ENCODE measurements at regions not wholly inside any gene's neighbourhood (a gene's known extent, or its start where the extent isn't known, plus 50 kb on each side); places are given as distances from the start of the nearest gene placed in this dataset.
"Not testable (repeated sequence)": the region's sequence is repeated elsewhere in the genome, so short reads cannot be mapped to it uniquely, and the experiment has no call there.

DNA sequence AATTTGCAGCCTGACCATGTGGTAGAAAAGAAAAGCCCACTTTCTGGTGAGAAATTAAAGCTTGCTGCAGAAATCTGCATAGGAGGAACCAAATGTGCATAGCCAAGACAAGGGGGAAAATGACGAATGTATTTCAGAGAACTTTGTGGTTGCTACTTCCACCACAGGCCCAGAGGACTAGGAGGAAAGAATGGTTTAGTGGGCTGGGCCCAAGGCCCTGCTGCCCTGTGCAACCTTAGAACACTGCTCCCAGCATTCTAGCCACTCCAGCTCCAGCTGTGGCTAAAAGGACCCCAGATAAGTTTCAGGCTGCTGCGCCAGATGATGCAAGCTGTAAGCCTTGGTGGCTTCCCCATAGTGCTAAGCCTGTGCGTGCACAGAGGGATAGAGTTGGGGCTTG lies 764.3 kb downstream of the SLC6A15 start:
- no peak for DNase-seq (ENCODE audit: low read depth, low spot score)

GRCh38 chr12:84136862-84137367 lies 775.7 kb downstream of the SLC6A15 start:
- DNase-seq (ENCODE audit: low read depth, low spot score), result no peak

DNA sequence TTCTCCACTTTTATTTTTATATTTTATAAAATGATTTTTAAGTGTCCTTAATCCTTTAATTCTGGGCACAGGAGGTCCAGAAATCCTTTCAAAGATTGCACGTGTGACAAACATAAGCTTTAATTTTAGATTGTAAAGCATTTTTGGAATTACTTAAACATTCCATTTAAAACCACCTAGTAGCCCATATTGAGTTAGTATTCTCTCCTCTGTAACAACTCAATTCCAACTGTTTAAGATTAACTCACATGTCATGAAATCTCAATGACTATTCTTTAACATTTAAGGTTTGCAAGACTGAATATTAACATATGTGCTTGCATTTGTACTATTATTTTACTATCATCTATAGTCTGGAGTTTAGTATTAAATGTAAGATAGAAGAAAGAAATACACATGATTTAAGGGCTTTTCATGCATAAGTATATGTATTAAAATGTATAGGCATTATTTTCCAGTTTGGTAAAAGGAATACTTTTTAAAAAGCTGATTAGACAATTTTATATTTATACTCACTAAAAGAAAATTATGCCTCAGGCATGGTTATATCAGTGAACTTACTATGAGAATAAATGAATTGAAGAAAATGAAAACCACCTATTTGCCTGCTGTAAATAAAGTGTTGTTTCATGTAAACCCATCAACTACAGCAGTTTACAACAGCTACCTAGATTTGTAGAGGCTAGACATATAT lies 776.9 kb downstream of the SLC6A15 start:
- no peak for DNase-seq (ENCODE audit: low read depth, low spot score)

- DNase-seq (ENCODE audit: low read depth, low spot score), result no peak
Observed at GRCh38 chr12:84134797-84135366, 777.7 kb downstream of the SLC6A15 start.

GRCh38 chr12:84131076-84131475 lies 781.5 kb downstream of the SLC6A15 start:
- DNase-seq (ENCODE audit: low read depth, low spot score), result no peak

DNA sequence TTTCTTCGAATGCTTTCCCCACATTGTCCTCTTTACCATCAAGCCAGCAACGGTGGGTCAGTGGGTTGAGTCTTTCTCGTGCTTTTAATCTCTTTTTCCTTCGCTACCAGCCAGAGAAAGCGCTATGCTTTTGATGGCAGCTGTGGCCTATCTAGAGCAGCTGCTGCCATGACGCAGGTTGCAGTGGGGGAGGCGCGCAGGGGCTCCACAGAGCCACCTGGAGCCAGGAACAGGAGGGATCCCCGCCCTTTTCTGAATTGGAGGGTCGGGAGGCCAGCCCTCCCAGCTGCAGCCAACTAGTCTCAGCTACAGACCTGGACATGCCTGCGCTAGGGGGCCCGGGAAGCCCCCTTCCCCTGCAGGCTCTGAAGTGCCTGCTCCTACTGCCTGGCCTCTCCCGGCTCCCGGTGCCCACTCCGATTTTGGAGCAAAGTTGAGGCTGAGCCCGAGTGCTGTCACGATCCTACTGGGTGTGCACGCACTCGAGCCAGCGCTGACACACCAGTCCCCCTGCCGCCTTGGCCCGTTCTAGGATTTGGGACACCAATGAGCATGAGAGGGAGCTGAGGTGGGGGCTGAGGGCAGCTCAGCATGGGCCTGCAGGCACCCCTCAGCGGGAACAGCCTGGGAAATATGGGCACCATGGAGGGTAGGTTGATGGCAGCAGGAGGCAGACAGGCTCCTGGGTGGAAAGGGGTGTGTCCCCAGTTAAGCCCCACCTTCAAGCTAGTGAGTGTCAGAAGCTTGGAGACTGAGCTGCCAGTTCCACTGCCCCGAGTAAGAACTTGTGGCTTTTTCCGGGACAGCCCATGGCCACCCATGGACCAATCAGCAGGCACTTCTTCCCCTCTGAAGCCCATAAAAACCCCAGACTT lies 784.2 kb downstream of the SLC6A15 start:
- no peak for DNase-seq (ENCODE audit: low read depth, low spot score)

DNA sequence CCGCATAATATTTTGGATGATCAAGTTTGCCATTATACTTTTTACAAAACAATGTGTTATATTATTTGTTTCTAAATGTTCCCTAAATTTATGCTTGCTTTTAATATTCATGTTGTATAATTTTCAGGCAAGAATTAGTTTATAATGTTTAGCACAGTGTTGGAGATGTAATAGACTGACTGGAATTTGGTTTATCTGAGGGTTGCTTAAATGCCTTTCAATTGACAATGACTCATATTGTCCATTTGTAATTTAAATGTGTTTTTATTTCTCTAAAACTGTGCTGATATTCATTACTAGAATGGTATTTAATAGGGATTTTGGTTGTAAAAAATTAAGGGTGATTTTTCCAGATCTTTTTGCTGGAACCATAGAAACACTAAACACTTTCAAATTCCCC lies 788.4 kb downstream of the SLC6A15 start:
- DNase-seq (ENCODE audit: low read depth, low spot score), result no peak

- DNase-seq (ENCODE audit: low read depth, low spot score), result no peak
Observed at GRCh38 chr12:84117190-84117589, 795.4 kb downstream of the SLC6A15 start.

GRCh38 chr12:84113666-84114065 lies 798.9 kb downstream of the SLC6A15 start:
- DNase-seq (ENCODE audit: low read depth, low spot score), result no peak

DNA sequence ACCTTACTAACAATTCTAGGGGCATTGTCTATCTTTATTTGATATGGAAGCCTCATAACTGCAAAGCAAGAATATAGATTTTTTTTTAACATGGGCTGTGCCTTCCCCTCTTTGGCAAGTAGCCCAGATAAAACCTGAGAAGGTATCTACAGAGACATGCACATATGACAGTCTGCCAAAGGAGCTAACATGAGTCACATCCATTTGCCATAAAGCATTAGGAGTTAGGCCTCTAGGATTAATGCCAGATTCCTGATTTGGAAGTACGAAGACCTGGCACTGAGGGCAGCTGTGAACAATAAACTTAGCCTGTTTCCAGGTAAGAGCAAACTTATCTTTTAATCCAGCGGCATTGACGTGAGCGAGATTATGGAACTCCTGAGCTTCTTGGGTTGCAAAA lies 808.7 kb downstream of the SLC6A15 start:
- not testable (repeated sequence) for DNase-seq (ENCODE audit: low read depth, low spot score)

DNA sequence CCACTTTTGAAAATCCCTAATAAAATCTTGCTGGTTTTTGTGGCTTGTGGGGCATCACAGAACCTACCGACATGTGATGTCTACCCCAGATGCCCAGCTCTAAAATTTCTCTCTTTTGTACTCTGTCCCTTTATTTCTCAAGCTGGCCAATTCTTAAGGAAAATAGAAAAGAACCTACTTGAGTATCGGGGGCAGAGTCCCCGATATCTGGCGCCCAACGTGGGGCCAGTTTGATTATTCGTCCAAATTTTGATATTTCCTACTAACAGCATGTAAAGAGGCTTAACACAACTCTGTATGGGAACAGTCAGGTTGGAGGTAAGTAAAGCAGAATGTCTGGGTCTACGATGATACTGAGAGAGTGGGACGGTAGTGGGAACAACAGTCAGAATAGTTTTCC lies 810.6 kb downstream of the SLC6A15 start:
- not testable (repeated sequence) for DNase-seq (ENCODE audit: low read depth, low spot score)

- not testable (repeated sequence) for DNase-seq (ENCODE audit: low read depth, low spot score)
Observed at GRCh38 chr12:84099591-84099990, 813.0 kb downstream of the SLC6A15 start.

DNA sequence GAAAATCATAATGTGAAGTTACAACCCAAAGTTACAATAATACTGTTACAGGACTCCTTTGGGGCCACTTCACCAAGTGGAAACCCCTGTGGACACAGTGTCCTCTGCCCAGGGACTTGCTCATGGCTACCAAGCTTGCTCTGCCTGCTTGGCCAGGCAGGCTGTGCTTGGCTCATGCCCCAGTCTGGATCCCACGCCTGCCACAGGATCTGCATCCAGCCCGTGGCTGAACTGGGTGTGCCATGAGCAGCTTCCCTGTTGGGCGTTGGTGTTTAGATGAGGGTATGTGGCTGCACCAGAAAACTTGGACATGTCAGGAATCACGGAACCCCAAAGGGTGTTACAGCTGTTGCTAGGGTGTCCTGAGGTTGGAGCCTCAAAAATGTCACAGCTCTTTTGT lies 820.9 kb downstream of the SLC6A15 start:
- no peak for DNase-seq (ENCODE audit: low read depth, low spot score)

DNA sequence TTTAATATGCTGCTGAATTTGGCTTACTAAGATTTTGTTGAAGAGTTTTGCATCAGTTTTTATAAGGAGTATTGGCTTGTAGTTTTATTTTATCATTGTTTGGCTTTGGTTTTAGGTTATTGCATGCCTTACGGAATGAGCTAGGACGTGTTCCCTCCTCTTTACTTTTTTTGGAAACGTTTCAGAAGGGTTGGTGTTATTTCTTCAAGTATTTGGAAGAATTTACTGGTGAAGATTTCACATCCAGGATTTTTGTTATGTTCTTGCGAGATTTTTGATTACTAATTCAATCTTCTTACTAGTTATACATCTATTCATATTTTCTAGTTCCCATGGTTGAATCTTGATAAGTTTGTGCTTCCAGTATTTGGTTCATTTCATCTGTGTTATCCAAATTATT lies 823.2 kb downstream of the SLC6A15 start:
- no peak for DNase-seq (ENCODE audit: low read depth, low spot score)

GRCh38 chr12:84085046-84085445 lies 827.6 kb downstream of the SLC6A15 start:
- DNase-seq (ENCODE audit: low read depth, low spot score), result no peak

GRCh38 chr12:84079626-84080025 lies 833.0 kb downstream of the SLC6A15 start:
- DNase-seq (ENCODE audit: low read depth, low spot score), result no peak

GRCh38 chr12:84077679-84078078 lies 834.9 kb downstream of the SLC6A15 start:
- DNase-seq (ENCODE audit: low read depth, low spot score), result no peak

GRCh38 chr12:84075991-84076390 lies 836.6 kb downstream of the SLC6A15 start:
- no peak for DNase-seq (ENCODE audit: low read depth, low spot score)

- no peak for DNase-seq (ENCODE audit: low read depth, low spot score)
Observed at GRCh38 chr12:84073401-84073800, 839.2 kb downstream of the SLC6A15 start.

DNA sequence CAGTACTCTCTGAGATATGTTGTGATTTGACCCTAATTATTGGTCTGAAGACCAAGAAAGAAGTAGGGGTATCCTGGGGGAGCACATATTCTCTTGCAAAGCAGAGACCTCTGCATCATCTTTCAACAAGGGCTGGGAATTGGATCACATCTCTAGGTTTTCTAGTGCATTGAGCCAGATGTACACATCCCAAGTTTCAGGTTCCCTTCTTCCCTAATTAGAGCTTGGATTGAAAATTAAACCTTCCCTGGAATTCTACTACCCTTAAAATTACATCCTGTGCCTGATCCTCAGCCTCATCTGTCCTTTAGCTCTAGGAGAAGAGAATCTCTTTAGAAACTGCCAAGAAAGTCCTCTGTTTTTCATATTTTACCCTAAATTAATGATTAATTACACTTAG lies 839.6 kb downstream of the SLC6A15 start:
- DNase-seq (ENCODE audit: low read depth, low spot score), result no peak

DNA sequence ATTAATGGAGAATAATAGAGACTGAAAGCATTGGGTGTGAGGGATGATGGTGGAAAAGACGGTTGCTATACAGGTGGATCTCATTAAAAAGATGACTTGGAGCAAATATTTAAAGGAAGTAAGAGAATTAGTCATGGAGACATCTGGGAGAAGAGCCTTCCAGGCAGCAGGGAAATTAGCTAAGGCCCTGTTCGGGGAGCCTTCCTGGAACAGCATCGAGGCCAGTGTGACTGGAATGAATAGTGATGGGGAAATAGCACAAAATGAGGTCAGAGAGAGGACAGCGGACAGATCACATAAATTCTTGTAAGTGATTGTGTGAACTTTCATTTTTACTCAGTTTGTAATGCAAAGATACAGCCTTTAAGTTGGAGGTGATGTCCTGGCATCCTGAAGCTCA lies 842.3 kb downstream of the SLC6A15 start:
- no peak for DNase-seq (ENCODE audit: low read depth, low spot score)

DNA sequence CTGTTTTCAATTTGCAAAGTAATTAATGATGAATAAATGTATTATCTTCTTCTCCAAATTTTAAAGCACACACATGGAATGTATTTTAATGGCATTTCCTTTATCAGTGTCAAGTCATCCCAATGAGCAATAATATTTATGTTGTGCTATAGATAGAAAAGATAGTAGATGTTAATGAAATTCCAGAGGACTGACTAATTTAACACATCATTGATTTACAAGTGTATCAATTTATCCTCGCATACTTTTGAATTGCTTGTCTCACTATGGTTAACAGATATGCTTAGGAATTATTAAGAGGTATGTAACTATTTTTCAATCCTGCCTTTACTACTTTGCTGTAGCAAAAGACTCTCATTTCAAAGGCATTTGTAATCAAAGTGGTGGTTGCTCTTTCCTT lies 842.9 kb downstream of the SLC6A15 start:
- no peak for DNase-seq (ENCODE audit: low read depth, low spot score)

DNA sequence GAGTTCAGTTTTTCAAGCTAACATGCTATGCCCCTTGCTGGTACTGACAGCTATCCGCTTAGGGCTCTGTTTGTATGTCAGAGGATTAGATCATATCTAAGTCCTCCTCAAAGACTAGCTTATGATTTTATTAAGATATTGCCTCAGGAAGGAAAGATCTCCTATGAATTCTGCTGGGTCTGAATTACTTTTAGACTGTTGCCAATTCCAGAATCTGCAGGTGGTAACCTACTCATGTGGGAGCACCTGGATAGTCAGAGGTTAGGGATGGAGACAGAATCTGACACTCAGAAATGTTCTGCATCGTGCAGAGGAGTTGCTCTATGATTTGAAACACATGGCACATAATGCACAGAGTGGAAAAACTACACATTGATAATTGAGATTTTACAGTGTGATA lies 843.4 kb downstream of the SLC6A15 start:
- no peak for DNase-seq (ENCODE audit: low read depth, low spot score)

Data from ELF-1 (cell line).